GM10248 (cell line): ENCODE measurements at regions not wholly inside any gene's neighbourhood (a gene's known extent, or its start where the extent isn't known, plus 50 kb on each side); places are given as distances from the start of the nearest gene placed in this dataset.

Source experiments
- CTCF ChIA-PET: fragments of 300-600 bp; sonication (Branson Sonifier 250); formaldehyde crosslinking; extraction: SDS; loops from one replicate; lab custom pipeline; 2021; ENCODE audit warnings: antibody characterized with exemption; lab: Yijun Ruan, JAX
- POLR2A ChIA-PET: fragments of 350-650 bp; sonication (Branson Sonifier 250); formaldehyde crosslinking; extraction: SDS; loops from one replicate; lab custom pipeline; 2020; ENCODE audit warnings: antibody characterized with exemption; lab: Yijun Ruan, JAX
- DNase-seq: peaks from one replicate; pipeline ENCODE4 v3.0.0; 2012; ENCODE audit errors: extremely low spot score
- CTCF ChIP-seq: IDR thresholded peaks from 2 replicates; pipeline ENCODE4 v1.5.1; 2012; ENCODE audit warnings: mild to moderate bottlenecking, low read depth; ENCODE audit errors: extremely low read depth, missing control alignments, control extremely low read depth

DNA sequence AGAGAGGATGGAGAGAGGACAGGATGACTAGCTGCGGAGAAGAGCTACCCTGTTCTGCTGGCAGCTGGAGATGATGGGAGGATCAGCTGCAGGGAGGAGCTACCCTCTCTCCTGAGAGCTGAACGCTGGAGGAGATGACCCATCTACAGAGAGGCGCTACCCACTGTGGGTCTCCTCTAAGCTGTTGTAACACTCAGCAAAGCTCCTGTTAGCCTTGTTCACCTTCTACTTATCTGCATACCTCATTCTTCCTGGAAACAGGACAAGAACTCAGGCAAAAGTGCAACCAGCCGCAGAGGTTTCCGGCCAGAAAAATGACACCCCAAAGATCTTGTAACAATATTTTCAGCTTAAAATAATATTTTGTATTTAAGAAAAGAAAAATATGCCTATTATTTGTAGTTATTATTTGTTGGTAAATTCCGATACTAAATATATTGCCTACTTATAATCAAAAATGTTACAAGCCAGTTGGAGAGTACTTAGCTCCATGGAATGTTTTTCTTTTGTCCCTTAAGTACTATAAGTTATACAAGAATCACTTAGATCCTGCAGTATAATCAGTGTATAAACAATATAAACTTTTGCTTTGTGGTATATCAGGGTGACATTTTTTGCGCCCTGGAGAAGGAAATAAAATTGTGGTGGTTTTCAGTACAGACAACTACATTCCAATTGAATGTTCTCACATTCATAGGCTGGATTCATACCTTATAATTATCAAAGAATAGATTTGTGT is 1188.0 kb upstream of the CADM2 start:
- DNase-seq, result no peak
- TF ChIP-seq CTCF, result no peak
- POLR2A ChIA-PET, result no interaction called here
- CTCF ChIA-PET, result interaction anchor here (1.5 kb wide), 1 partner anchor 21 kb away, joined by 4 read pairs; no protein-coding TSS in a partner anchor

GRCh38 chr3:83802801-83803200 is 1156.0 kb upstream of the CADM2 start:
- TF ChIP-seq CTCF, result no peak
- ChIA-PET CTCF (interaction anchor here (0.8 to 1.1 kb wide), 2 partner anchors 9 kb away, joined by 3 to 4 read pairs; no protein-coding TSS in a partner anchor), POLR2A (no interaction called here)
- DNase-seq, result no peak

DNA sequence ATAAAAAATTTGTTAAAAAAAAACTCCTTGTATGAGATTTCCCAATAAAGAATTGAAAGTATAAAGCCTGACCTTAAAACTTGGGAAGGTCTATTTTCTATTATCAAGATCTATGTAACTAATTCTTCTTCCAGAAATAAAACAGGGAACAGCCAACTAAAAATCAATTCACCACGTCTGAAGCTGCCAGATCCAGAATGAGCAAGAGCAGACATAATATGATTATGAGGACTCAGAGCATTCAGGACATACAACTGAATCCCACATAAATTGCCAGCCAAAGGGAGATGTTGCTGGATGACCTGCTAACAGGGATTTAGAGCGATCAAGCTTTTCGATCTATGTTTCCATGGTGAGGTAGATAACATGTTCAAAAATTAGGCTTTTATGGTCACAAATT is 1151.3 kb upstream of the CADM2 start:
- ChIA-PET CTCF (no interaction called here), POLR2A (no interaction called here)
- no peak for TF ChIP-seq CTCF
- DNase-seq, result no peak

DNA sequence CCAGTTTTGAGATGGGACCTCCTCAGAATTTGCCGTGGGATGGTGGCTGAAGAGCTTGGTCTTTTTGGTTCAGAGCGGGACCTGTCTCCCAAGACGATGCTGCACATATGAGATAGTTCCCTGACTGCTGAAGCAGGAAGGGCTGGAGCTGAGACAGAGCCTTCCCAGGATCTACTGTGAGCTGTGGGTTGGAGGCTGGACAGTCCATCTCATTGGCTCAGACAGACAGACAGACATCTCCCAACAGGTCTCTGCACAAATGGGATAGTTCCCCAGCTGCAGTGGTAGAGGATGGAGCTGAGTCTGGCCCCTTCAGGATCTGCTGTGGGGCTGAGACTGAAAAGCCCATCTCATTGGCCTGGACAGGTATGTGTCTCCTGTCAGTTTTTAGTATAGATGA is 1145.6 kb upstream of the CADM2 start:
- TF ChIP-seq CTCF, result no peak
- ChIA-PET POLR2A (no interaction called here), CTCF (interaction anchor here (0.9 to 1.2 kb wide), 2 partner anchors 11 to 14 kb away, joined by 3 to 4 read pairs; no protein-coding TSS in a partner anchor)
- no peak for DNase-seq

- DNase-seq, result no peak
- no peak for TF ChIP-seq CTCF
- ChIA-PET POLR2A (no interaction called here), CTCF (no interaction called here)
These were observed 1142.1 kb upstream of the CADM2 start for GRCh38 chr3:83816653-83817052.

GRCh38 chr3:83821506-83821905 is 1137.3 kb upstream of the CADM2 start:
- no peak for DNase-seq
- CTCF ChIA-PET, result no interaction called here
- POLR2A ChIA-PET, result no interaction called here
- no peak for TF ChIP-seq CTCF
